Iris pigment epithelial cell (primary cell): ENCODE measurements at regions not wholly inside any gene's neighbourhood (a gene's known extent, or its start where the extent isn't known, plus 50 kb on each side); places are given as distances from the start of the nearest gene placed in this dataset.
A peak's percentile ranks its signal among the peaks of the same experiment; 100 is the strongest.
"Not testable (repeated sequence)": the region's sequence is repeated elsewhere in the genome, so short reads cannot be mapped to it uniquely, and the experiment has no call there.

ENCODE experiments used
- DNase-seq: peaks from one replicate; pipeline ENCODE4 v3.0.0-alpha.2; 2011; ENCODE audit warnings: low read depth

DNA sequence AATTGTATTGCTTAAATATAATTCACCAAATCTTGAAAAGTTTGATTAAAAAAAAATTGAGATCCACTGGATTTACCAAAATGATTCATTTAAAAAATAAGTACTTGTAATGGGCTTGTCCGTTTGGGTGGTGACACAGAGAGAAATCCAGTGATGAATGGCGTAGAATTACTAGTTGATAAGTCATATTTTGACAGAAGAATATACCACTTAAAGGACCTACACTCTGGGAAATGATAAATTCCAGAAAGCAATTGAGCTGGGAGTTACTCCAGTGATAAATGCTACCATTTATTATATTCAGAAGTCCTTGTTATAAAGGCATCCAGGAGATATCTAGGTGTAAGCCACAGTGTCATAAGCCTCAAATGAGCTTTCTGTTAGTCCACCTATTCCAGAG, 141.8 kb upstream of the CFAP20DC start:
- no peak for DNase-seq

- no peak for DNase-seq
Measured at GRCh38 chr3:59189939-59190338, 140.1 kb upstream of the CFAP20DC start.

DNA sequence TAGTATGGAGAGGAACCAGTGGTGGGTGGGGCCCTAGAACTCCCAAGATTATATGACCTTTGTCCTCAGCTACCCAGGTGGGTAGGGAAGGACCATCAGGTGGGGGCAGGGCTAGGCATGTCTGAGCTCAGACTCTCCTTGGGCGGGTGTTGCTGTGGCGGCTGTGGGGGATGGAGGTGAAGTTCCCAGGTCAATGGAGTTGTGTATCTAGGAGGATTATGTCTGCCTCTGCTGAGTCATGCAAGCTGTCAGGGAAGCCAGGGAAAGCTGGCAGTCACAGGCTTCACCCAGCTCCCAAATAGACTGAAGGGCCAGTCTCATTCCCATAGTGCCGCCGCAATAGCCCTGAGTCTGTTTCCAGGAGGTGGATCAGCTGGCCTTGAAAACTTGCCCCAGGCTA, 139.7 kb upstream of the CFAP20DC start:
- DNase-seq: peak; percentile 4

GRCh38 chr3:59186725-59187124, 136.9 kb upstream of the CFAP20DC start:
- no peak for DNase-seq

- DNase-seq: peak; percentile 28
Measured at GRCh38 chr3:59185591-59186369, 136.0 kb upstream of the CFAP20DC start.

GRCh38 chr3:59180006-59180405, 130.2 kb upstream of the CFAP20DC start:
- no peak for DNase-seq

GRCh38 chr3:59178698-59179097, 128.9 kb upstream of the CFAP20DC start:
- no peak for DNase-seq

DNA sequence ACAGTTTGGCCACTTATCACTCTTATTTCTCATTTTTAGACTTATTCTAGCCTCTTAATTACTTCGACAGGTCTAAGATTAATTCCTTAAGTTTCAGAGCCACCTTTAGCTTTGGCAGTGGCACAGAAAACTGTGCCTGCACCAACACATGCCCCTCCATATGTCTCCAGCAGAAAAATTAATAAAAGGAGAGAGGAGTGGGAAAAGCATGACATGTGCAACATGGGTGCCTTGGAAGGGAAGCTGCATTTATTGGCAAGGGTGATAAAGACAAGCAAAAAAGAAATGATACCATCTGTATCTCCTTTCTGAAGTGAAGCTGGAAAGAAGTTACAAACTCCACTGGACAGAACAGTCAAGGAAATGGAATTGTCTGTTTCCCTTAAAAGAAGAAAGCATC, 121.7 kb upstream of the CFAP20DC start:
- no peak for DNase-seq

- DNase-seq: not testable (repeated sequence)
Measured at GRCh38 chr3:59170166-59170565, 120.3 kb upstream of the CFAP20DC start.

DNA sequence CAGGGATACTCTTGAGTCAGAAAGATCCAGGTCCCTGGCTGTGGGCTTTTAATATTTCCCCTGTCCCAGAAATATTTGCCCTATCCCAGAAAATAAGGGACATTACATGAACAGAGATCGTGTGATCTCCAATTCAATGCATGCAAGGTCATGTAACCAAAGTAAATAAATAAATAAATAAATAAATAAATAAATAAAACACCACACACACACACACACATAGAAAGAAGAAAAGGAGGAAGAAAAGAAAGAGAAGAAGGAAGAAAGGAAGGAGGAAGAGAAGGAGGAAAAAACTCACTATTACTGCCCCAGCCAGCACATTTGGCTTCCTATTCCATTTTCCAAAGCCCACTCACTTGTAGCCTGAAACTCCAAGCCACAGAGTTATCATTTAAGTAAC, 117.9 kb upstream of the CFAP20DC start:
- DNase-seq: no peak

- DNase-seq: peak; percentile 2
Measured at GRCh38 chr3:59163953-59164352, 114.1 kb upstream of the CFAP20DC start.

GRCh38 chr3:59161048-59161447, 111.2 kb upstream of the CFAP20DC start:
- no peak for DNase-seq

DNA sequence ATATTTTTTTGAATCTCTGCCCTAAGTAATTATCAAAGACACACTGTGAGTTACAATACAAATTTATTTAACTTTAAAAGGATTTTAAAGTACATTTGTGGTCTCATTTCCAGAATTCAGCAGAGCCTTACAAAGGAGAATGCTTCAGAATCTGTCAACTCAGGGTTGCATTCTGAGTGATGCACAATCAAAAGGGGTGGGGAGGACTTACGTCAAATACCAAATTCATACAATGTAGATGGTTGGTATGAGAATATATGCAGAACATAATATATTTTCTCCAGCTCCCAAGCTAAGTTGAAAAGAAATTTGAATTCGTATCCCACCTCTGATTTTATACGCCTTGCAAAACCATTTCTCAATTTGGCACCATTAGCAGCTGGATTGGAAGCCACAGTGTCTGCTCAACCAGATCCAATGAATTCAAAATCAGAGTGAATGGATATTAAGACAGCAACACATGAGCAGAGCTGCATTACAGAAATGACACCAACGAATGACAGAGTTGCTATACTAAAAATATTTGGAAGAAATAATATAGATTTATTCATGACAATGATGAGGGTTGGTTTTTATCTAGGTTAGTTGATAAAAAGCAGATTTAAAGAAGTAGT, 110.4 kb upstream of the CFAP20DC start:
- no peak for DNase-seq

DNA sequence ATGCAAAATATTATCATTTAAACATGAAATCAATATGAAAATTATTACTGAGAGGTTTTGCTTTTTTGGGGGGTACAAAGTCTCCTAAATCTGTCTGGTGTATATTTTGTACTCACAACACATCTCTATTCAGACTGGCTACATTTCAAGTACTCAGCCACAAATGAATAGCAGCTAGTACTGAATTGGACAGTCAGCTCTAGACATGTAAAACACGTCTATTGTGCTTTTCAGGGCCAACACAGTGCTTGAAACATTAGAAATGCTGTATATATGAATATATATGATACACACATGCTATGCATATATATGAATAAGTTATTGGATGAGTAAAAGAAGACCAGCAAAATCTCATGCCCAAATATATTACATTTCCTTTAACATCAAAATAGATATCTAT, 103.8 kb upstream of the CFAP20DC start:
- DNase-seq: no peak

- DNase-seq: no peak
Measured at GRCh38 chr3:59152943-59153342, 103.1 kb upstream of the CFAP20DC start.

- DNase-seq: no peak
Measured at GRCh38 chr3:59150039-59150438, 100.2 kb upstream of the CFAP20DC start.

GRCh38 chr3:59149166-59149565, 99.3 kb upstream of the CFAP20DC start:
- DNase-seq: no peak

GRCh38 chr3:59143447-59143846, 93.6 kb upstream of the CFAP20DC start:
- peak; percentile 10 for DNase-seq

- no peak for DNase-seq
Measured at GRCh38 chr3:59142556-59142955, 92.7 kb upstream of the CFAP20DC start.

GRCh38 chr3:59138966-59139365, 89.1 kb upstream of the CFAP20DC start:
- DNase-seq: no peak

GRCh38 chr3:59137415-59137814, 87.6 kb upstream of the CFAP20DC start:
- DNase-seq: no peak

DNA sequence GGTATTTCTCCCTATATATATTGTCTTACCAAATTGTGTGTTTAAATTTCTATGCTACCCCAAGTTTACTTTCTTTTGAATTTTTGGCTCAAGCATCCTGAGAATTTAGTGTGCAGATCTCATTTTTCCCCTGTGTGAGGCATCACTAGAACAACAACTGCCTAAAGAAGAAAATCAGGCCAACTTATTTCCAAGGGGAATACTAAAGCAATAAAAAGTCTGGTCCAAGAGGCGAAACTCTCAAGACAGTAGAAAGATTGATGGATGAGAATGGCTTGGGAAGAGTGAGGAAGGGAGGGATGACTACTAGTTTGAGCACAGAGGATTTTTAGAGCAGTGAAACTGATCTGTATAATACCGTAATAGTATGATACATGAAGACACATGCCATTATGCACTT, 86.3 kb upstream of the CFAP20DC start:
- DNase-seq: no peak

GRCh38 chr3:59135096-59135495, 85.3 kb upstream of the CFAP20DC start:
- no peak for DNase-seq

GRCh38 chr3:59133311-59133710, 83.5 kb upstream of the CFAP20DC start:
- peak; percentile 41 for DNase-seq
